CD14-positive monocyte (primary cell): ENCODE measurements at regions not wholly inside any gene's neighbourhood (a gene's known extent, or its start where the extent isn't known, plus 50 kb on each side); places are given as distances from the start of the nearest gene placed in this dataset.

Experiments used
- DNase-seq, 3 donors: peaks; one replicate each; pipeline ENCODE4 v3.0.0-alpha.2; 2011 to 2022
- H2AFZ ChIP-seq: 2 replicates; pipeline ENCODE4 v1.6.0; 2012; ENCODE audit warnings: mild to moderate bottlenecking, low read depth, low read length, inconsistent platforms; ENCODE audit not compliant: insufficient read depth, poor library complexity, severe bottlenecking
- H3K27ac ChIP-seq, 2 donors: 1 replicate in 1 of 2; 2 replicates in 1 of 2; pipeline ENCODE4 v1.5.1; 2012 to 2013; ENCODE audit warnings: low read length in 2 of 2, control low read depth in 1 of 2, inconsistent platforms in 1 of 2, low read depth in 1 of 2, mild to moderate bottlenecking in 1 of 2
- H3K27me3 ChIP-seq, 2 donors: one replicate each; pipeline versions ENCODE4 v1.6.0 to v1.6.1; 2011 to 2013; ENCODE audit warnings: low read length in 2 of 2; ENCODE audit not compliant: control insufficient read depth in 2 of 2, insufficient read depth in 2 of 2
- H3K36me3 ChIP-seq, 2 donors: replicated peaks in 1 of 2; 1 replicate in 1 of 2; 2 replicates in 1 of 2; pipeline versions ENCODE4 v1.5.1 to v1.6.1; 2012 to 2013; ENCODE audit warnings: low read length in 2 of 2, control low read depth in 1 of 2, inconsistent platforms in 1 of 2, mild to moderate bottlenecking in 1 of 2; ENCODE audit not compliant: insufficient read depth in 2 of 2, control insufficient read depth in 1 of 2
- H3K4me1 ChIP-seq, 2 donors: 1 replicate in 1 of 2; 2 replicates in 1 of 2; pipeline versions ENCODE4 v1.5.1 to v1.6.1; 2012 to 2013; ENCODE audit warnings: low read length in 2 of 2, control low read depth in 1 of 2, inconsistent platforms in 1 of 2, mild to moderate bottlenecking in 1 of 2, moderate library complexity in 1 of 2; ENCODE audit not compliant: insufficient read depth in 2 of 2, control insufficient read depth in 1 of 2
- H3K4me2 ChIP-seq: replicated peaks from 2 replicates; pipeline ENCODE3; 2012; ENCODE audit warnings: low read length, moderate library complexity, mild to moderate bottlenecking; ENCODE audit not compliant: poor library complexity, severe bottlenecking; ENCODE audit errors: extremely low read depth
- H3K4me3 ChIP-seq, 3 experiments: fragments of 200-600 bp in 1 of 3; sonication (generic) in 1 of 3; replicated peaks in 1 of 3; 1 replicate in 2 of 3; 2 replicates in 1 of 3; pipeline ENCODE4 v1.5.1; 2011 to 2013; ENCODE audit warnings: low read length in 3 of 3, mild to moderate bottlenecking in 3 of 3, control low read depth in 2 of 3, low read depth in 2 of 3, inconsistent platforms in 1 of 3, moderate library complexity in 1 of 3
- H3K79me2 ChIP-seq: 2 replicates; pipeline ENCODE4 v1.6.0; 2012; ENCODE audit warnings: mild to moderate bottlenecking, control low read depth, inconsistent platforms, low read length, moderate library complexity; ENCODE audit not compliant: insufficient read depth
- H3K9ac ChIP-seq: 2 replicates; pipeline ENCODE4 v1.6.0; 2017; ENCODE audit warnings: low read length, mild to moderate bottlenecking; ENCODE audit not compliant: insufficient read depth, poor library complexity, severe bottlenecking
- H3K9me3 ChIP-seq, 2 donors: replicated peaks in 1 of 2; 1 replicate in 1 of 2; 2 replicates in 1 of 2; pipeline versions ENCODE4 v1.5.1 to v1.6.1; 2012 to 2013; ENCODE audit warnings: low read length in 2 of 2, control low read depth in 1 of 2; ENCODE audit not compliant: control insufficient read depth in 1 of 2, insufficient read depth in 1 of 2
- H4K20me1 ChIP-seq: 2 replicates; pipeline ENCODE4 v1.6.0; 2012; ENCODE audit warnings: mild to moderate bottlenecking, low read length, control low read depth, moderate library complexity; ENCODE audit not compliant: insufficient read depth
- H3K27ac Mint-ChIP-seq, 7 donors: one replicate each; pipeline ENCODE4 v1.8.0; 2020; ENCODE audit warnings: mild to moderate bottlenecking in 7 of 7, mixed read lengths in 7 of 7, moderate library complexity in 6 of 7, inconsistent platforms in 2 of 7
- H3K27me3 Mint-ChIP-seq, 3 donors: one replicate each; pipeline ENCODE4 v1.8.0; 2021 to 2022; ENCODE audit warnings: low read depth in 3 of 3, mild to moderate bottlenecking in 3 of 3, mixed read lengths in 3 of 3, moderate library complexity in 3 of 3, inconsistent platforms in 1 of 3
- H3K36me3 Mint-ChIP-seq, 2 donors: one replicate each; pipeline ENCODE4 v1.8.0; 2020; ENCODE audit warnings: mixed read lengths in 2 of 2, inconsistent platforms in 1 of 2, mild to moderate bottlenecking in 1 of 2
- H3K4me1 Mint-ChIP-seq: one replicate; pipeline ENCODE4 v1.8.0; 2020; ENCODE audit warnings: mild to moderate bottlenecking, mixed read lengths
- H3K4me3 Mint-ChIP-seq, 2 donors: one replicate each; pipeline ENCODE4 v1.8.0; 2020; ENCODE audit warnings: mild to moderate bottlenecking in 2 of 2, mixed read lengths in 2 of 2, moderate library complexity in 1 of 2
- H3K9me3 Mint-ChIP-seq, 7 donors: one replicate each; pipeline ENCODE4 v1.8.0; 2020 to 2022; ENCODE audit warnings: mixed read lengths in 7 of 7, mild to moderate bottlenecking in 6 of 7, moderate library complexity in 6 of 7, inconsistent platforms in 2 of 7
- WGBS: methylation state at CpG from one replicate; pipeline ENCODE4 v1.1.5; 2013; ENCODE audit warnings: missing lambda C conversion rate; ENCODE audit not compliant: insufficient coverage; 5-methylcytosine and 5-hydroxymethylcytosine counted together
- intact Hi-C, 2 donors: fragments of 100-400 bp; cut with micrococcal nuclease; formaldehyde crosslinking; loops; one replicate each; pipeline versions ENCODE4 v1.15.0 to v1.15.1; 2023
- TF ChIP-seq, protein P1 (sequence below): fragments of 200-600 bp; IDR thresholded peaks from one replicate; pipeline ENCODE4 v1.8.0; 2022; ENCODE audit warnings: antibody characterized with exemption, mild to moderate bottlenecking

DNA sequence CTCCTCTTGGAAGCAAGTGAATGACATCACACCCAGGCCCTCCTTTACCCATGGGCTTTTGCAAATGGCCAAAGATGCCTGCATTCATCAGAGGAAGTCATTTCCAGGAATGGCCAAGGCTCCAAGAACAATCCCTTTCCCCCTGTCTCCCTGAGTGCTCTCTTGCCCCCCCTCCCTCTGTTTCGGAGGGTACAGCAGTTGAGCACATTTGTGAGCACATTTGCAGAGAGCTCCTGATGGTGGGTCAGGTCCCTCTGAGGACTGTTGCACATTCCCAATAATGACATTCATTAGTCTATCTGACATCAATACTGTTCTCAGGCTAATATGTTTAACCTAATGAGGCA is 113.4 kb downstream of the MATN1 start:
- no peak for DNase-seq
- Histone ChIP-seq H3K9me3 (no peaks in the 10 kb centered on the region), H3K27ac (no peak overlapping the region), H2AFZ (no peak overlapping the region), H3K79me2 (no peaks in the 10 kb centered on the region), H3K4me2 (no peak overlapping the region), H3K4me3 (no peak overlapping the region), H3K27me3 (no peaks in the 10 kb centered on the region), H3K36me3 (no peaks in the 10 kb centered on the region), H3K4me1 (no peaks in the 10 kb centered on the region), H4K20me1 (no peaks in the 10 kb centered on the region), H3K9ac (no peak overlapping the region)
- Mint-ChIP-seq H3K9me3 (no peaks in the 10 kb centered on the region), H3K4me1 (no peaks in the 10 kb centered on the region), H3K36me3 (no peaks in the 10 kb centered on the region), H3K27ac (no peak overlapping the region), H3K27me3 (peaks cover 2 to 16% (median 7%) of the 10 kb centered on the region in 3 donors), H3K4me3 (no peak overlapping the region)
- WGBS = 100% methylated on average over 1 of the region's 1 CpG
- intact Hi-C loops = no loop called here
- TF ChIP-seq, protein P1, sequence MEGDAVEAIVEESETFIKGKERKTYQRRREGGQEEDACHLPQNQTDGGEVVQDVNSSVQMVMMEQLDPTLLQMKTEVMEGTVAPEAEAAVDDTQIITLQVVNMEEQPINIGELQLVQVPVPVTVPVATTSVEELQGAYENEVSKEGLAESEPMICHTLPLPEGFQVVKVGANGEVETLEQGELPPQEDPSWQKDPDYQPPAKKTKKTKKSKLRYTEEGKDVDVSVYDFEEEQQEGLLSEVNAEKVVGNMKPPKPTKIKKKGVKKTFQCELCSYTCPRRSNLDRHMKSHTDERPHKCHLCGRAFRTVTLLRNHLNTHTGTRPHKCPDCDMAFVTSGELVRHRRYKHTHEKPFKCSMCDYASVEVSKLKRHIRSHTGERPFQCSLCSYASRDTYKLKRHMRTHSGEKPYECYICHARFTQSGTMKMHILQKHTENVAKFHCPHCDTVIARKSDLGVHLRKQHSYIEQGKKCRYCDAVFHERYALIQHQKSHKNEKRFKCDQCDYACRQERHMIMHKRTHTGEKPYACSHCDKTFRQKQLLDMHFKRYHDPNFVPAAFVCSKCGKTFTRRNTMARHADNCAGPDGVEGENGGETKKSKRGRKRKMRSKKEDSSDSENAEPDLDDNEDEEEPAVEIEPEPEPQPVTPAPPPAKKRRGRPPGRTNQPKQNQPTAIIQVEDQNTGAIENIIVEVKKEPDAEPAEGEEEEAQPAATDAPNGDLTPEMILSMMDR = no peak

DNA sequence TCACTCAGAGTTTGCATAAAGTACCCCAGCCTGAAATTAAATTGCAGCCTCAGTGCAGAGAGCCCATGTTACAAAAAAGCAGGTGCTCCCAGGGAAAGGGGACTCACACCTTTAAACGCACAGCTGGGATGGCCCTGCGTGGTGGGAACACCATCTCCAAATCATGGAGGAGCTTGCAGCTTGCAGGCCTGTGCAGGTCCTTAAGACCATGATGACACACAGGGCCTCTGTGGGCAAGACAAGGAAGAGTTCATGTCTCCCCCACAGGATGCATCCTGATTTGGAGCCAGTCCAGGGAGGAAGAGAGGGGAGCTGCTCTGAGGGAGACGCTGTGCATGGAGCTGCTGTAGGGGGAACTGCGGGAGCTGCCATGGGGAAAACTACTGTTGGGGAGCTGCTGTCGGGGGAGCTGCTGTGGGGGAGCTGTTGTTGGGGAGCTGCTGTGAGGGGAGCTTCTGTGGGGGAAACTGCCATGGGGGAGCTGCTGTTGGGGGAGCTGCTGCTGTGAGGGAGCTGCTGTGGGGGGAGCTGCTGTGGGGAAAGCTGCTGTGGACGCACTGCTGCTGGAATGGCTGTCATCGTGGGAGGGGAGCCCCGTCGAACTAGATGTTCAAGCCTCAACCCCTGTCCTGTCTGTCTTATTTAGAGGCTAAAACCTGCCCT is 113.9 kb downstream of the MATN1 start:
- no peaks in the 10 kb centered on the region for H3K36me3 ChIP-seq
- no peaks in the 10 kb centered on the region for H3K79me2 ChIP-seq
- no peak overlapping the region for H3K27ac ChIP-seq
- H3K27me3 Mint-ChIP-seq = peaks cover 2 to 16% (median 8%) of the 10 kb centered on the region in 3 donors
- TF ChIP-seq, protein P1 = no peak
- H3K27me3 ChIP-seq = no peaks in the 10 kb centered on the region
- DNase-seq = no peak
- no peaks in the 10 kb centered on the region for H3K36me3 Mint-ChIP-seq
- H3K9ac ChIP-seq = no peak overlapping the region
- H3K4me1 ChIP-seq = no peaks in the 10 kb centered on the region
- 81% methylated on average over 8 of the region's 9 CpGs for WGBS
- H3K4me1 Mint-ChIP-seq = no peaks in the 10 kb centered on the region
- H3K9me3 ChIP-seq = no peaks in the 10 kb centered on the region
- H3K9me3 Mint-ChIP-seq = no peaks in the 10 kb centered on the region
- H3K27ac Mint-ChIP-seq = no peak overlapping the region
- no peak overlapping the region for H3K4me2 ChIP-seq
- intact Hi-C loops = no loop called here
- no peak overlapping the region for H2AFZ ChIP-seq
- H3K4me3 ChIP-seq = no peak overlapping the region
- no peaks in the 10 kb centered on the region for H4K20me1 ChIP-seq
- no peak overlapping the region for H3K4me3 Mint-ChIP-seq
